ENCODE measurements at regions not wholly inside any gene's neighbourhood (a gene's known extent, or its start where the extent isn't known, plus 50 kb on each side); places are given as distances from the start of the nearest gene placed in this dataset.

GRCh38 chr17:45718791-45719190 lies 65.3 kb upstream of the CRHR1 start:
- H2BK120ac ChIP-seq (ENCODE audit: low read depth, low read length) = no peak overlapping the region
- no peak overlapping the region for H3K14ac ChIP-seq (ENCODE audit: low read length in 2 of 2)
- no peaks in the 10 kb centered on the region for H3K36me3 ChIP-seq (ENCODE audit: control insufficient read depth in 1 of 2, insufficient read depth in 2 of 2, low read depth in 1 of 2, low read length in 2 of 2)
- no peak overlapping the region for H2BK12ac ChIP-seq (ENCODE audit: low read length in 2 of 2)
- no peak overlapping the region for H2AK5ac ChIP-seq (ENCODE audit: low read length, severe bottlenecking)
- no peaks in the 10 kb centered on the region for H3K79me1 ChIP-seq (replicated peaks; ENCODE audit: low read length, poor library complexity, severe bottlenecking)
- no peak overlapping the region for H3K4me2 ChIP-seq (ENCODE audit: low read length, poor library complexity, severe bottlenecking)
- H3K23ac ChIP-seq (ENCODE audit: low read length in 2 of 2) = no peak overlapping the region
- no peak overlapping the region for H4K8ac ChIP-seq (ENCODE audit: low read length)
- H3K27me3 ChIP-seq (ENCODE audit: control insufficient read depth in 1 of 2, insufficient read depth in 1 of 2, low read length in 2 of 2) = peaks cover 31 to 63% of the 10 kb centered on the region in 2 experiments
- H2AFZ ChIP-seq (ENCODE audit: low read depth, low read length) = no peak overlapping the region
- H3K27ac ChIP-seq (ENCODE audit: low read length, poor library complexity, severe bottlenecking) = no peak overlapping the region
- H4K91ac ChIP-seq (ENCODE audit: low read length) = no peak overlapping the region
- H3K9me3 ChIP-seq (ENCODE audit: control insufficient read depth, low read length) = peaks cover under 1% of the 10 kb centered on the region
- H3K18ac ChIP-seq (ENCODE audit: low read depth in 1 of 2, low read length in 2 of 2) = no peak overlapping the region
- DNase-seq = no peak
- H3K4ac ChIP-seq (ENCODE audit: low read depth in 1 of 2, low read length in 2 of 2) = no peak overlapping the region
- no peak overlapping the region for H2BK15ac ChIP-seq (ENCODE audit: low read depth, poor library complexity, severe bottlenecking)
- 90% methylated on average over 5 of the region's 5 CpGs for WGBS
- no peak overlapping the region for H3K4me3 ChIP-seq (ENCODE audit: insufficient read depth in 1 of 2, low read depth in 1 of 2, low read length in 2 of 2)
- H3K9ac ChIP-seq (ENCODE audit: low read length) = no peak overlapping the region
- no peaks in the 10 kb centered on the region for H3K4me1 ChIP-seq (ENCODE audit: control insufficient read depth, insufficient read depth, low read depth, low read length)
- H2BK5ac ChIP-seq (ENCODE audit: low read depth, low read length, poor library complexity, severe bottlenecking) = no peak overlapping the region

DNA sequence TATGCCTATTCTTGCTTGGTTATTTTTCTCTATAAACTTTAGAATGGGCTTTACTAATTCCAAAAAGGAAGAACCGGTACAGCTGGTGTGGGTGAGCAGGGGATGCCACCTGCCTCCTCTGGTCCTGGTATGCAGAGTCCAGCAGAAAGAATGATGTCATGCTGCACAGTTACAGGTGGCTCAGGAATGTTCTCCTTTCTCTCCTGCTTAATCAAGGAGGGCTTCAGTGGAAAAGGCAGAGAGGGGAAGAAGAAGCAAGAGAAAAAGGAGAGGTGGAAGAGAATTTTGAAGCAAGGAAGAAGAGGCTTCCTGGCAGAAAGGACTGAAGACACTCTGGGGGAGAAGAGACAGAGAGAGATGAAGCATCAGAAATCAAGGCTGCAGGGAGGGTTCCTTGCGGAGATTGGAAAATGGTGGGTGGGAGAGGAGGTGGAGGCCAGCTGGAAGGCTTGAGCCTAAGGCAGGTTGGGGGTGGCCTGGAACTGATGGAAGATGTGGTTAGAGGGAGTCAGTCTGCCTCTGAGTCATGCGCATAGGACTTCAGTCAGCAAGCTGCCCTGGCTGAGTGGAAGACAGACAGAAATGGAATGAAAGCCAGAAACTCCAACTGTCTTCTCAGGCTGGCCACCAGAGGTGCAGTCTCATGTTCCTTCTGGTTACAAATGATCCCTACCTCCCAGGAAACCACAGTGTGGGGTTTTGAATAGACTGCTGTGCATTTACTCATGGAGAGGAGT lies 64.6 kb upstream of the CRHR1 start:
- H2BK12ac ChIP-seq (ENCODE audit: low read length in 2 of 2) = no peak overlapping the region
- H2BK5ac ChIP-seq (ENCODE audit: low read depth, low read length, poor library complexity, severe bottlenecking) = no peak overlapping the region
- no peak overlapping the region for H3K23ac ChIP-seq (ENCODE audit: low read length in 2 of 2)
- H3K27ac ChIP-seq (ENCODE audit: low read length, poor library complexity, severe bottlenecking) = no peak overlapping the region
- no peak overlapping the region for H2BK120ac ChIP-seq (ENCODE audit: low read depth, low read length)
- H3K4me3 ChIP-seq (ENCODE audit: insufficient read depth in 1 of 2, low read depth in 1 of 2, low read length in 2 of 2) = no peak overlapping the region
- H3K36me3 ChIP-seq (ENCODE audit: control insufficient read depth in 1 of 2, insufficient read depth in 2 of 2, low read depth in 1 of 2, low read length in 2 of 2) = no peaks in the 10 kb centered on the region
- no peak overlapping the region for H3K4me2 ChIP-seq (ENCODE audit: low read length, poor library complexity, severe bottlenecking)
- no peak overlapping the region for H2AK5ac ChIP-seq (ENCODE audit: low read length, severe bottlenecking)
- H2AFZ ChIP-seq (ENCODE audit: low read depth, low read length) = no peak overlapping the region
- H3K4ac ChIP-seq (ENCODE audit: low read depth in 1 of 2, low read length in 2 of 2) = no peak overlapping the region
- H4K8ac ChIP-seq (ENCODE audit: low read length) = no peak overlapping the region
- H3K79me1 ChIP-seq (replicated peaks; ENCODE audit: low read length, poor library complexity, severe bottlenecking) = no peaks in the 10 kb centered on the region
- H3K18ac ChIP-seq (ENCODE audit: low read depth in 1 of 2, low read length in 2 of 2) = no peak overlapping the region
- 85% methylated on average over 2 of the region's 3 CpGs for WGBS
- H3K27me3 ChIP-seq (ENCODE audit: control insufficient read depth in 1 of 2, insufficient read depth in 1 of 2, low read length in 2 of 2) = peaks cover 34 to 60% of the 10 kb centered on the region in 2 experiments
- no peak overlapping the region for H3K9ac ChIP-seq (ENCODE audit: low read length)
- peaks cover 8% of the 10 kb centered on the region for H3K9me3 ChIP-seq (ENCODE audit: control insufficient read depth, low read length)
- H2BK15ac ChIP-seq (ENCODE audit: low read depth, poor library complexity, severe bottlenecking) = no peak overlapping the region
- DNase-seq = peak; percentile 68
- H3K4me1 ChIP-seq (ENCODE audit: control insufficient read depth, insufficient read depth, low read depth, low read length) = no peaks in the 10 kb centered on the region
- no peak overlapping the region for H4K91ac ChIP-seq (ENCODE audit: low read length)
- H3K14ac ChIP-seq (ENCODE audit: low read length in 2 of 2) = no peak overlapping the region

DNA sequence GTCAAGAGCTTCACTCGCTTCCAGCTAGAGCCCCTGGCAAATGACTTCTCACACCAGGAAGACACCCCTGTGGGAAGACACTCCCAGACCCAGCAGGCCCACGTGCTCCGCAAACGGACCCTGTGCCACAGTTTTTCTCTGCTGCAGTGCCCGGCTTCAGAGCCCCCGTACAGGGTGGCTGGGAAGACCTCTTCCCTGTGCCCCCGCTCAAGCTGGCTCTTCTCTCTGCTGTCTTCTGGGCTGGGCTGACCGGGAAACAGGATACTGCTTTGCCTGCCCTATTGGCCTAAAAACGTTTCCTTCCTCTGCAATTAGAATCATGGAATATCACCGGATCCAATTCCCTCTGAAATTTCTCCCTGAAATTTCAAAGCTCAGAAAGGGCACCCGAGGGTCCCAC lies 63.7 kb upstream of the CRHR1 start:
- H2BK15ac ChIP-seq (ENCODE audit: low read depth, poor library complexity, severe bottlenecking) = no peak overlapping the region
- no peak overlapping the region for H2BK120ac ChIP-seq (ENCODE audit: low read depth, low read length)
- H3K23ac ChIP-seq (ENCODE audit: low read length in 2 of 2) = no peak overlapping the region
- H3K14ac ChIP-seq (ENCODE audit: low read length in 2 of 2) = no peak overlapping the region
- H3K9me3 ChIP-seq (ENCODE audit: control insufficient read depth, low read length) = peaks cover 8% of the 10 kb centered on the region
- peaks cover 37 to 60% of the 10 kb centered on the region in 2 experiments for H3K27me3 ChIP-seq (ENCODE audit: control insufficient read depth in 1 of 2, insufficient read depth in 1 of 2, low read length in 2 of 2)
- no peaks in the 10 kb centered on the region for H3K36me3 ChIP-seq (ENCODE audit: control insufficient read depth in 1 of 2, insufficient read depth in 2 of 2, low read depth in 1 of 2, low read length in 2 of 2)
- H2BK12ac ChIP-seq (ENCODE audit: low read length in 2 of 2) = no peak overlapping the region
- DNase-seq = no peak
- H3K4me3 ChIP-seq (ENCODE audit: insufficient read depth in 1 of 2, low read depth in 1 of 2, low read length in 2 of 2) = no peak overlapping the region
- H3K4ac ChIP-seq (ENCODE audit: low read depth in 1 of 2, low read length in 2 of 2) = no peak overlapping the region
- WGBS = 70% methylated on average over 11 of the region's 11 CpGs
- no peak overlapping the region for H2AFZ ChIP-seq (ENCODE audit: low read depth, low read length)
- H3K9ac ChIP-seq (ENCODE audit: low read length) = no peak overlapping the region
- no peak overlapping the region for H3K4me2 ChIP-seq (ENCODE audit: low read length, poor library complexity, severe bottlenecking)
- H4K91ac ChIP-seq (ENCODE audit: low read length) = no peak overlapping the region
- no peak overlapping the region for H2AK5ac ChIP-seq (ENCODE audit: low read length, severe bottlenecking)
- no peak overlapping the region for H4K8ac ChIP-seq (ENCODE audit: low read length)
- H3K18ac ChIP-seq (ENCODE audit: low read depth in 1 of 2, low read length in 2 of 2) = no peak overlapping the region
- no peaks in the 10 kb centered on the region for H3K4me1 ChIP-seq (ENCODE audit: control insufficient read depth, insufficient read depth, low read depth, low read length)
- no peaks in the 10 kb centered on the region for H3K79me1 ChIP-seq (replicated peaks; ENCODE audit: low read length, poor library complexity, severe bottlenecking)
- no peak overlapping the region for H2BK5ac ChIP-seq (ENCODE audit: low read depth, low read length, poor library complexity, severe bottlenecking)
- H3K27ac ChIP-seq (ENCODE audit: low read length, poor library complexity, severe bottlenecking) = no peak overlapping the region

GRCh38 chr17:45722161-45722560 lies 62.0 kb upstream of the CRHR1 start:
- no peak overlapping the region for H2BK15ac ChIP-seq (ENCODE audit: low read depth, poor library complexity, severe bottlenecking)
- H3K79me1 ChIP-seq (replicated peaks; ENCODE audit: low read length, poor library complexity, severe bottlenecking) = no peaks in the 10 kb centered on the region
- H3K27ac ChIP-seq (ENCODE audit: low read length, poor library complexity, severe bottlenecking) = no peak overlapping the region
- H3K9ac ChIP-seq (ENCODE audit: low read length) = no peak overlapping the region
- DNase-seq = peak; percentile 16
- no peak overlapping the region for H4K91ac ChIP-seq (ENCODE audit: low read length)
- H2BK12ac ChIP-seq (ENCODE audit: low read length in 2 of 2) = no peak overlapping the region
- H2BK120ac ChIP-seq (ENCODE audit: low read depth, low read length) = no peak overlapping the region
- H3K9me3 ChIP-seq (ENCODE audit: control insufficient read depth, low read length) = peaks cover 8% of the 10 kb centered on the region
- H2AFZ ChIP-seq (ENCODE audit: low read depth, low read length) = no peak overlapping the region
- H4K8ac ChIP-seq (ENCODE audit: low read length) = no peak overlapping the region
- no peak overlapping the region for H3K4me2 ChIP-seq (ENCODE audit: low read length, poor library complexity, severe bottlenecking)
- H2AK5ac ChIP-seq (ENCODE audit: low read length, severe bottlenecking) = no peak overlapping the region
- no peak overlapping the region for H3K23ac ChIP-seq (ENCODE audit: low read length in 2 of 2)
- no peaks in the 10 kb centered on the region for H3K36me3 ChIP-seq (ENCODE audit: control insufficient read depth in 1 of 2, insufficient read depth in 2 of 2, low read depth in 1 of 2, low read length in 2 of 2)
- peaks cover 48 to 61% of the 10 kb centered on the region in 2 experiments for H3K27me3 ChIP-seq (ENCODE audit: control insufficient read depth in 1 of 2, insufficient read depth in 1 of 2, low read length in 2 of 2)
- H3K14ac ChIP-seq (ENCODE audit: low read length in 2 of 2) = no peak overlapping the region
- WGBS = 30% methylated on average over 7 of the region's 7 CpGs
- H3K18ac ChIP-seq (ENCODE audit: low read depth in 1 of 2, low read length in 2 of 2) = no peak overlapping the region
- no peak overlapping the region for H3K4me3 ChIP-seq (ENCODE audit: insufficient read depth in 1 of 2, low read depth in 1 of 2, low read length in 2 of 2)
- no peaks in the 10 kb centered on the region for H3K4me1 ChIP-seq (ENCODE audit: control insufficient read depth, insufficient read depth, low read depth, low read length)
- no peak overlapping the region for H3K4ac ChIP-seq (ENCODE audit: low read depth in 1 of 2, low read length in 2 of 2)
- H2BK5ac ChIP-seq (ENCODE audit: low read depth, low read length, poor library complexity, severe bottlenecking) = no peak overlapping the region
